ENCODE measurements at regions not wholly inside any gene's neighbourhood (a gene's known extent, or its start where the extent isn't known, plus 50 kb on each side); places are given as distances from the start of the nearest gene placed in this dataset.
A peak's percentile ranks its signal among the peaks of the same experiment; 100 is the strongest.

DNA sequence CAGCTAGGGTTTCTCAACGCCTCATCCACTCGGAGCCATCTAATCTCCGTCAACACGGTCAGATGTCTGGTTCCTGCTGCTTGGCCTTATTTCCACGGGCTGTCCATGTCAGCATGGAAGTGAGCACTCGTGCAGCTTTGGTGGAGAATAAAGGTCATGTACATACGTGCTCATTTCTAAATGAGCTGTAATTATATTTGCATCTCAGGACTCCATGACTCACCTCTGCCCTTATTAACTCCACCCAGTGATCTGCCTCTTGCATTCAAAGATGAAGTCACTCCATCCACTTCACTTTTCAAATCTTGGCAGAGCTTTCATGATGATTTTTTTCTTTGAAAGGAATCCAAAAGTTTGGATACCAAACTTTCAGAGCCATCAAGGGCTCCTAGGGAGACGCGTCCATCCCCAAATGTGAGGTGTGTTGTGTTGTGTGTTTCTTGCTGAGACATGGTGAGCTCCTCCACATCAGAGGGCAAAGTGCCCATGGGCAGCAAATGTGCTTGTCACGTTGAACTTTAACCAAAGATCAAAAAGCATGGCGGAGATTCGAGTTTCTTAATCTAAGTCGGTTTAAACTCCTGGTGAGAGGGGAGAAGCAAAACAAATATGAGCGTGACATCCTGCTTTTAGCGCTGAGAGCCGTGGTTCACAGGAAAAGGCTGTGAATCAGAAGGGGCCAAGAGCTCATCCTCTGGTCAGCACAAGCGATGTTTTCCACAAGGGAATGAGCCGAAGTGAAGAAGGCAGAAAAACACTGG, 68.6 kb upstream of the ERRFI1 start (continued):
- TF ChIP-seq, protein P1, sequence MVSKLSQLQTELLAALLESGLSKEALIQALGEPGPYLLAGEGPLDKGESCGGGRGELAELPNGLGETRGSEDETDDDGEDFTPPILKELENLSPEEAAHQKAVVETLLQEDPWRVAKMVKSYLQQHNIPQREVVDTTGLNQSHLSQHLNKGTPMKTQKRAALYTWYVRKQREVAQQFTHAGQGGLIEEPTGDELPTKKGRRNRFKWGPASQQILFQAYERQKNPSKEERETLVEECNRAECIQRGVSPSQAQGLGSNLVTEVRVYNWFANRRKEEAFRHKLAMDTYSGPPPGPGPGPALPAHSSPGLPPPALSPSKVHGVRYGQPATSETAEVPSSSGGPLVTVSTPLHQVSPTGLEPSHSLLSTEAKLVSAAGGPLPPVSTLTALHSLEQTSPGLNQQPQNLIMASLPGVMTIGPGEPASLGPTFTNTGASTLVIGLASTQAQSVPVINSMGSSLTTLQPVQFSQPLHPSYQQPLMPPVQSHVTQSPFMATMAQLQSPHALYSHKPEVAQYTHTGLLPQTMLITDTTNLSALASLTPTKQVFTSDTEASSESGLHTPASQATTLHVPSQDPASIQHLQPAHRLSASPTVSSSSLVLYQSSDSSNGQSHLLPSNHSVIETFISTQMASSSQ (IDR thresholded peaks at IDR 0.05; ENCODE audit: low read depth), result peak; percentile 85
- TF ChIP-seq, protein P1 (CRISPR knock-in tag; IDR thresholded peaks at IDR 0.05; ENCODE audit: borderline replicate concordance), result peak; percentile 71; the same call in 1 of the 2 replicates
- TF ChIP-seq, protein P2, sequence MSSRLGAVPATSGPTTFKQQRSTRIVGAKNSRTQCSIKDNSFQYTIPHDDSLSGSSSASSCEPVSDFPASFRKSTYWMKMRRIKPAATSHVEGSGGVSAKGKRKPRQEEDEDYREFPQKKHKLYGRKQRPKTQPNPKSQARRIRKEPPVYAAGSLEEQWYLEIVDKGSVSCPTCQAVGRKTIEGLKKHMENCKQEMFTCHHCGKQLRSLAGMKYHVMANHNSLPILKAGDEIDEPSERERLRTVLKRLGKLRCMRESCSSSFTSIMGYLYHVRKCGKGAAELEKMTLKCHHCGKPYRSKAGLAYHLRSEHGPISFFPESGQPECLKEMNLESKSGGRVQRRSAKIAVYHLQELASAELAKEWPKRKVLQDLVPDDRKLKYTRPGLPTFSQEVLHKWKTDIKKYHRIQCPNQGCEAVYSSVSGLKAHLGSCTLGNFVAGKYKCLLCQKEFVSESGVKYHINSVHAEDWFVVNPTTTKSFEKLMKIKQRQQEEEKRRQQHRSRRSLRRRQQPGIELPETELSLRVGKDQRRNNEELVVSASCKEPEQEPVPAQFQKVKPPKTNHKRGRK (CRISPR knock-in tag; IDR thresholded peaks at IDR 0.05), result no peak
- TF ChIP-seq PPARG (CRISPR knock-in tag; conservative IDR thresholded peaks at IDR 0.05) (peak; percentile 72), ZNF879 (CRISPR knock-in tag; IDR thresholded peaks at IDR 0.05) (no peak), ZNF33A (CRISPR knock-in tag; IDR thresholded peaks at IDR 0.05; ENCODE audit: borderline replicate concordance) (no peak), WIZ (CRISPR knock-in tag; IDR thresholded peaks at IDR 0.05) (no peak), FIP1L1 (IDR thresholded peaks at IDR 0.05; ENCODE audit: borderline replicate concordance, insufficient read depth, low read depth, low read length) (no peak), ZNF570 (CRISPR knock-in tag; IDR thresholded peaks at IDR 0.05; ENCODE audit: borderline replicate concordance) (no peak), ZNF720 (CRISPR knock-in tag; IDR thresholded peaks at IDR 0.05) (no peak)
- TF ChIP-seq, protein P3, sequence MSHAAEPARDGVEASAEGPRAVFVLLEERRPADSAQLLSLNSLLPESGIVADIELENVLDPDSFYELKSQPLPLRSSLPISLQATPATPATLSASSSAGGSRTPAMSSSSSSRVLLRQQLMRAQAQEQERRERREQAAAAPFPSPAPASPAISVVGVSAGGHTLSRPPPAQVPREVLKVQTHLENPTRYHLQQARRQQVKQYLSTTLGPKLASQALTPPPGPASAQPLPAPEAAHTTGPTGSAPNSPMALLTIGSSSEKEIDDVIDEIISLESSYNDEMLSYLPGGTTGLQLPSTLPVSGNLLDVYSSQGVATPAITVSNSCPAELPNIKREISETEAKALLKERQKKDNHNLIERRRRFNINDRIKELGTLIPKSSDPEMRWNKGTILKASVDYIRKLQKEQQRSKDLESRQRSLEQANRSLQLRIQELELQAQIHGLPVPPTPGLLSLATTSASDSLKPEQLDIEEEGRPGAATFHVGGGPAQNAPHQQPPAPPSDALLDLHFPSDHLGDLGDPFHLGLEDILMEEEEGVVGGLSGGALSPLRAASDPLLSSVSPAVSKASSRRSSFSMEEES (CRISPR knock-in tag; IDR thresholded peaks at IDR 0.05), result peak; percentile 71
- TF ChIP-seq, protein P4, sequence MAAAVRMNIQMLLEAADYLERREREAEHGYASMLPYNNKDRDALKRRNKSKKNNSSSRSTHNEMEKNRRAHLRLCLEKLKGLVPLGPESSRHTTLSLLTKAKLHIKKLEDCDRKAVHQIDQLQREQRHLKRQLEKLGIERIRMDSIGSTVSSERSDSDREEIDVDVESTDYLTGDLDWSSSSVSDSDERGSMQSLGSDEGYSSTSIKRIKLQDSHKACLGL (CRISPR knock-in tag; IDR thresholded peaks at IDR 0.05), result no peak
- TF ChIP-seq, protein P5, sequence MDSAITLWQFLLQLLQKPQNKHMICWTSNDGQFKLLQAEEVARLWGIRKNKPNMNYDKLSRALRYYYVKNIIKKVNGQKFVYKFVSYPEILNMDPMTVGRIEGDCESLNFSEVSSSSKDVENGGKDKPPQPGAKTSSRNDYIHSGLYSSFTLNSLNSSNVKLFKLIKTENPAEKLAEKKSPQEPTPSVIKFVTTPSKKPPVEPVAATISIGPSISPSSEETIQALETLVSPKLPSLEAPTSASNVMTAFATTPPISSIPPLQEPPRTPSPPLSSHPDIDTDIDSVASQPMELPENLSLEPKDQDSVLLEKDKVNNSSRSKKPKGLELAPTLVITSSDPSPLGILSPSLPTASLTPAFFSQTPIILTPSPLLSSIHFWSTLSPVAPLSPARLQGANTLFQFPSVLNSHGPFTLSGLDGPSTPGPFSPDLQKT (CRISPR knock-in tag; IDR thresholded peaks at IDR 0.05; ENCODE audit: borderline replicate concordance), result no peak
- TF ChIP-seq, protein P6, sequence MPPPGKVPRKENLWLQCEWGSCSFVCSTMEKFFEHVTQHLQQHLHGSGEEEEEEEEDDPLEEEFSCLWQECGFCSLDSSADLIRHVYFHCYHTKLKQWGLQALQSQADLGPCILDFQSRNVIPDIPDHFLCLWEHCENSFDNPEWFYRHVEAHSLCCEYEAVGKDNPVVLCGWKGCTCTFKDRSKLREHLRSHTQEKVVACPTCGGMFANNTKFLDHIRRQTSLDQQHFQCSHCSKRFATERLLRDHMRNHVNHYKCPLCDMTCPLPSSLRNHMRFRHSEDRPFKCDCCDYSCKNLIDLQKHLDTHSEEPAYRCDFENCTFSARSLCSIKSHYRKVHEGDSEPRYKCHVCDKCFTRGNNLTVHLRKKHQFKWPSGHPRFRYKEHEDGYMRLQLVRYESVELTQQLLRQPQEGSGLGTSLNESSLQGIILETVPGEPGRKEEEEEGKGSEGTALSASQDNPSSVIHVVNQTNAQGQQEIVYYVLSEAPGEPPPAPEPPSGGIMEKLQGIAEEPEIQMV (CRISPR knock-in tag; IDR thresholded peaks at IDR 0.05; ENCODE audit: low read depth), result no peak
